ENCODE measurements at regions not wholly inside any gene's neighbourhood (a gene's known extent, or its start where the extent isn't known, plus 50 kb on each side); places are given as distances from the start of the nearest gene placed in this dataset.
"Not testable (repeated sequence)": the region's sequence is repeated elsewhere in the genome, so short reads cannot be mapped to it uniquely, and the experiment has no call there.

DNA sequence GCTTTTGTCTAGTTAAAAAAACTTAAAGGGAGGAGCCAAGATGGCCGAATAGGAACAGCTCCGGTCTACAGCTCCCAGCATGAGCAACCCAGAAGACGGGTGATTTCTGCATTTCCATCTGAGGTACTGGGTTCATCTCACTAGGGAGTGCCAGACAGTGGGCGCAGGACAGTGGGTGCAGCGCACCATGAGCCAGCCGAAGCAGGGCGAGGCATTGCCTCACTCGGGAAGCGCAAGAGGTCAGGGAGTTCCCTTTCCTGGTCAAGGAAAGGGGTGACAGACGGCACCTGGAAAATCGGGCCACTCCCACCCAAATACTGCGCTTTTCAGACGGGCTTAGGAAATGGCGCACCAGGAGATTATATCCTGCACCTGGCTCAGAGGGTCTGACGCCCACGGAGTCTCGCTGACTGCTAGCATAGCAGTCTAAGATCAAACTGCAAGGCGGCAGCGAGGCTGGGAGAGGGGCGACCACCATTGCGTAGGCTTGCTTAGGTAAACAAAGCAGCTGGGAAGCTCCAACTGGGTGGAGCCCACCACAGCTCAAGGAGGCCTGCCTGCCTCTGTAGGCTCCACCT, 152.4 kb upstream of the KCNQ5 start:
- TF ChIP-seq, protein P1, sequence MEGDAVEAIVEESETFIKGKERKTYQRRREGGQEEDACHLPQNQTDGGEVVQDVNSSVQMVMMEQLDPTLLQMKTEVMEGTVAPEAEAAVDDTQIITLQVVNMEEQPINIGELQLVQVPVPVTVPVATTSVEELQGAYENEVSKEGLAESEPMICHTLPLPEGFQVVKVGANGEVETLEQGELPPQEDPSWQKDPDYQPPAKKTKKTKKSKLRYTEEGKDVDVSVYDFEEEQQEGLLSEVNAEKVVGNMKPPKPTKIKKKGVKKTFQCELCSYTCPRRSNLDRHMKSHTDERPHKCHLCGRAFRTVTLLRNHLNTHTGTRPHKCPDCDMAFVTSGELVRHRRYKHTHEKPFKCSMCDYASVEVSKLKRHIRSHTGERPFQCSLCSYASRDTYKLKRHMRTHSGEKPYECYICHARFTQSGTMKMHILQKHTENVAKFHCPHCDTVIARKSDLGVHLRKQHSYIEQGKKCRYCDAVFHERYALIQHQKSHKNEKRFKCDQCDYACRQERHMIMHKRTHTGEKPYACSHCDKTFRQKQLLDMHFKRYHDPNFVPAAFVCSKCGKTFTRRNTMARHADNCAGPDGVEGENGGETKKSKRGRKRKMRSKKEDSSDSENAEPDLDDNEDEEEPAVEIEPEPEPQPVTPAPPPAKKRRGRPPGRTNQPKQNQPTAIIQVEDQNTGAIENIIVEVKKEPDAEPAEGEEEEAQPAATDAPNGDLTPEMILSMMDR (IDR thresholded peaks at IDR 0.05; ENCODE audit: low read depth, low read length) = not testable (repeated sequence)
- not testable (repeated sequence) for TF ChIP-seq EZH2phosphoT487 (IDR thresholded peaks at IDR 0.05; ENCODE audit: low read depth)
